Ovary (tissue), 7 donors: ENCODE measurements at regions not wholly inside any gene's neighbourhood (a gene's known extent, or its start where the extent isn't known, plus 50 kb on each side); places are given as distances from the start of the nearest gene placed in this dataset.

Experiments used
- DNase-seq, 5 donors: peaks; one replicate each; pipeline ENCODE4 v3.0.0-alpha.2; 2019 to 2020
- H3K27ac ChIP-seq, 2 donors: fragments of 200-600 bp; one replicate each; pipeline versions ENCODE4 v1.5.1 to v1.8.0; 2019 to 2022
- H3K27me3 ChIP-seq: fragments of 200-600 bp; one replicate; pipeline ENCODE4 v1.8.0; 2022
- H3K36me3 ChIP-seq: fragments of 200-600 bp; sonication (generic); one replicate; pipeline ENCODE4 v1.5.1; 2019
- H3K4me1 ChIP-seq: one replicate; pipeline ENCODE4 v1.8.1; 2013; ENCODE audit warnings: mild to moderate bottlenecking, moderate library complexity; ENCODE audit not compliant: insufficient read depth
- H3K4me3 ChIP-seq: fragments of 200-600 bp; sonication (generic); one replicate; pipeline ENCODE4 v1.5.1; 2017
- H3K9me3 ChIP-seq, 2 donors: fragments of 200-600 bp in 1 of 2; sonication (generic) in 1 of 2; one replicate each; pipeline versions ENCODE4 v1.5.1 to v1.8.1; 2013 to 2019; ENCODE audit warnings: mild to moderate bottlenecking in 1 of 2, moderate library complexity in 1 of 2
- CTCF ChIP-seq, 3 donors: fragments of 450-650 bp in 2 of 3; fragments of 200-600 bp in 1 of 3; IDR thresholded peaks; one replicate each; pipeline versions ENCODE4 v1.5.1 to v1.8.0; 2016 to 2022; ENCODE audit warnings: antibody characterized with exemption in 3 of 3, mild to moderate bottlenecking in 1 of 3
- EP300 ChIP-seq: sonication (generic); formaldehyde crosslinking; IDR thresholded peaks from one replicate; pipeline ENCODE4 v1.6.1; 2017; ENCODE audit warnings: antibody characterized with exemption
- POLR2A ChIP-seq: fragments of 450-650 bp; IDR thresholded peaks from one replicate; pipeline ENCODE4 v1.6.1; 2017; ENCODE audit warnings: antibody characterized with exemption, mild to moderate bottlenecking, moderate library complexity
- WGBS, 3 donors: extraction: QIAGEN DNeasy Blood & Tissue Kit in 1 of 3; methylation state at CpG; one replicate each; pipeline versions ENCODE4 v1.1.5 to v1.1.7; 2013 to 2017; 5-methylcytosine and 5-hydroxymethylcytosine counted together
- intact Hi-C, 4 donors: fragments of 100-400 bp; cut with DNase I; formaldehyde crosslinking; loops; one replicate each; pipeline versions ENCODE4 v1.11.0 to v1.15.1; 2022 to 2023
- donor health status: DM: no; HTN: no; CAD: no; lungs with moderate emphysema.
- donor health status: DM: no; HTN: no; CAD: no.
- donor health status: Bipolar disorder and iron deficiency.
- donor health status: DM: no; HTN: no; CAD: no.
- donor health status: DM: yes; HTN: yes; CAD: no.

GRCh38 chr3:182323898-182324297 lies 469.4 kb upstream of the ATP11B start:
- no peaks in the 10 kb centered on the region for H3K9me3 ChIP-seq
- no peaks in the 10 kb centered on the region for H3K36me3 ChIP-seq
- no peak overlapping the region for H3K4me3 ChIP-seq
- DNase-seq: no peak
- H3K27me3 ChIP-seq: no peaks in the 10 kb centered on the region
- no peaks in the 10 kb centered on the region for H3K4me1 ChIP-seq
- no peak overlapping the region for H3K27ac ChIP-seq
- WGBS, 3 donors: 82 to 89% (median 83%) methylated on average over 1 of the region's 1 CpG
- TF ChIP-seq CTCF (IDR thresholded peaks at IDR 0.05) (no peak), POLR2A (no peak), EP300 (no peak)
- intact Hi-C loops: no loop called here

GRCh38 chr3:182325213-182325950 lies 467.9 kb upstream of the ATP11B start:
- intact Hi-C loops: no loop called here
- Histone ChIP-seq H3K4me1 (no peaks in the 10 kb centered on the region), H3K4me3 (no peak overlapping the region), H3K9me3 (no peaks in the 10 kb centered on the region), H3K27ac (no peak overlapping the region), H3K36me3 (no peaks in the 10 kb centered on the region), H3K27me3 (no peaks in the 10 kb centered on the region)
- 78 to 80% (median 80%) methylated on average over 10 of the region's 10 CpGs for WGBS, 3 donors
- TF ChIP-seq POLR2A: no peak
- no peak for TF ChIP-seq EP300
- no peak for TF ChIP-seq CTCF (IDR thresholded peaks at IDR 0.05)
- no peak for DNase-seq

GRCh38 chr3:182327196-182327681 lies 466.1 kb upstream of the ATP11B start:
- Histone ChIP-seq H3K27ac (no peak overlapping the region), H3K4me3 (no peak overlapping the region), H3K36me3 (no peaks in the 10 kb centered on the region), H3K9me3 (no peaks in the 10 kb centered on the region), H3K4me1 (no peaks in the 10 kb centered on the region), H3K27me3 (no peaks in the 10 kb centered on the region)
- no peak for DNase-seq
- TF ChIP-seq CTCF (IDR thresholded peaks at IDR 0.05) (no peak), POLR2A (no peak), EP300 (no peak)
- intact Hi-C loops: no loop called here
- 32 to 50% (median 33%) methylated on average over 10 of the region's 10 CpGs for WGBS, 3 donors

GRCh38 chr3:182330646-182331045 lies 462.7 kb upstream of the ATP11B start:
- Histone ChIP-seq H3K36me3 (no peaks in the 10 kb centered on the region), H3K4me3 (no peak overlapping the region), H3K27ac (no peak overlapping the region), H3K4me1 (no peaks in the 10 kb centered on the region), H3K9me3 (no peaks in the 10 kb centered on the region), H3K27me3 (no peaks in the 10 kb centered on the region)
- no peak for DNase-seq
- TF ChIP-seq POLR2A: no peak
- no peak for TF ChIP-seq EP300
- no peak for TF ChIP-seq CTCF (IDR thresholded peaks at IDR 0.05)
- intact Hi-C loops: no loop called here
